ENCODE measurements at regions not wholly inside any gene's neighbourhood (a gene's known extent, or its start where the extent isn't known, plus 50 kb on each side); places are given as distances from the start of the nearest gene placed in this dataset.

GRCh38 chr7:51689547-51689946 lies 372.9 kb upstream of the COBL start:
- Histone ChIP-seq H2BK5ac (ENCODE audit: low read depth, low read length) (no peak overlapping the region), H3K9me3 (ENCODE audit: insufficient read depth in 2 of 2, low read depth in 1 of 2, low read length in 1 of 2) (no peaks in the 10 kb centered on the region), H2AFZ (ENCODE audit: low read length) (no peak overlapping the region), H3K14ac (ENCODE audit: insufficient read length) (no peak overlapping the region), H3K4me1 (replicated peaks in 1 of 4; ENCODE audit: control insufficient read depth in 3 of 4, insufficient read depth in 4 of 4, low read length in 3 of 4) (no peaks in the 10 kb centered on the region), H3K18ac (ENCODE audit: extremely low read depth, low read length) (no peak overlapping the region), H3K4me2 (ENCODE audit: insufficient read depth in 1 of 2, low read depth in 2 of 2, low read length in 2 of 2) (no peak overlapping the region), H3K27ac (ENCODE audit: low read depth, low read length) (no peak overlapping the region), H3K23ac (ENCODE audit: insufficient read length) (no peak overlapping the region), H4K20me1 (replicated peaks in 1 of 2; ENCODE audit: control insufficient read depth in 1 of 2, insufficient read depth in 2 of 2, low read length in 2 of 2) (no peaks in the 10 kb centered on the region), H3K4ac (replicated peaks; ENCODE audit: insufficient read length, low read depth, low read length) (no peak overlapping the region), H4K8ac (ENCODE audit: extremely low read depth, insufficient read depth, low read length) (no peak overlapping the region), H4K91ac (replicated peaks; ENCODE audit: insufficient read length, low read length) (no peak overlapping the region), H2BK20ac (ENCODE audit: low read length) (no peak overlapping the region), H3K79me1 (ENCODE audit: low read depth, low read length) (no peaks in the 10 kb centered on the region), H2BK15ac (ENCODE audit: low read length) (no peak overlapping the region), H2BK120ac (replicated peaks; ENCODE audit: low read depth, low read length) (no peak overlapping the region), H3K79me2 (ENCODE audit: control insufficient read depth in 1 of 2, insufficient read depth in 2 of 2, low read length in 2 of 2) (no peaks in the 10 kb centered on the region), H3K9ac (replicated peaks in 1 of 4; ENCODE audit: extremely low read depth in 1 of 4, low read depth in 3 of 4, low read length in 3 of 4) (no peak overlapping the region), H3K56ac (replicated peaks; ENCODE audit: insufficient read length, low read depth, low read length) (no peak overlapping the region), H2BK12ac (ENCODE audit: low read depth, low read length) (no peak overlapping the region), H4K5ac (ENCODE audit: insufficient read length, low read depth, low read length) (no peak overlapping the region), H2AK5ac (ENCODE audit: low read depth, low read length) (no peak overlapping the region), H3K23me2 (ENCODE audit: low read depth, low read length) (no peaks in the 10 kb centered on the region), H3K27me3 (replicated peaks in 1 of 4; ENCODE audit: control insufficient read depth in 3 of 4, extremely low read depth in 1 of 4, insufficient read depth in 3 of 4, low read length in 3 of 4) (no peaks in the 10 kb centered on the region), H3K4me3 (ENCODE audit: extremely low read depth in 1 of 4, insufficient read depth in 2 of 4, low read depth in 3 of 4, low read length in 4 of 4) (no peak overlapping the region), H3K36me3 (ENCODE audit: control insufficient read depth in 2 of 4, insufficient read depth in 4 of 4, low read length in 3 of 4) (no peaks in the 10 kb centered on the region)
- ChIA-PET CTCF (ENCODE audit: partially characterized antibody) (interaction anchor here (1.3 kb wide), 1 partner anchor 262 kb away, joined by 3 read pairs; no protein-coding TSS in a partner anchor), POLR2A (ENCODE audit: partially characterized antibody) (no interaction called here)
- FAIRE-seq (no peak), DNase-seq (ENCODE audit: low read depth in 1 of 2, low spot score in 2 of 2) (no peak)
- 88% methylated on average over 3 of the region's 3 CpGs; no CpG with 5 or more reads in 1 of the 2 experiments for WGBS, 2 experiments (ENCODE audit: extremely low coverage in 1 of 2, insufficient coverage in 1 of 2, insufficient read length in 1 of 2, insufficient replicate concordance in 2 of 2, low coverage in 1 of 2, low lambda C conversion rate in 2 of 2, missing lambda C conversion rate in 1 of 2)
- TF ChIP-seq CEBPB (IDR thresholded peaks at IDR 0.05; ENCODE audit: low read depth, low read length) (no peak), HDAC6 (IDR thresholded peaks at IDR 0.05; ENCODE audit: low read depth, low read length) (no peak), JUN (IDR thresholded peaks at IDR 0.05; ENCODE audit: low read depth, low read length) (no peak), SP1 (IDR thresholded peaks at IDR 0.05; ENCODE audit: low read depth, low read length) (no peak), SIN3A (conservative IDR thresholded peaks at IDR 0.05 in 1 of 2, IDR thresholded peaks at IDR 0.05 in 1 of 2; ENCODE audit: low read depth in 1 of 2, low read length in 2 of 2) (no peak), CHD1 (IDR thresholded peaks at IDR 0.05; ENCODE audit: low read depth, low read length) (no peak), BACH1 (IDR thresholded peaks at IDR 0.05; ENCODE audit: low read length) (no peak), SRF (IDR thresholded peaks at IDR 0.05; ENCODE audit: low read depth, low read length) (no peak), MAX (IDR thresholded peaks at IDR 0.05) (no peak), POLR2AphosphoS5 (IDR thresholded peaks at IDR 0.05; ENCODE audit: low read depth, low read length) (no peak), SP2 (IDR thresholded peaks at IDR 0.05; ENCODE audit: low read length) (no peak), USF2 (IDR thresholded peaks at IDR 0.05; ENCODE audit: low read length) (no peak), KDM1A (IDR thresholded peaks at IDR 0.05; ENCODE audit: borderline replicate concordance, low read length) (no peak), POLR2A (IDR thresholded peaks at IDR 0.05; ENCODE audit: control extremely low read depth in 1 of 2, low read depth in 2 of 2, low read length in 2 of 2) (no peak), POU5F1 (IDR thresholded peaks at IDR 0.05; ENCODE audit: low read depth, low read length) (no peak), SIRT6 (IDR thresholded peaks at IDR 0.05; ENCODE audit: low read length) (no peak)

Data from H1 (cell line).